GM19438 (cell line): ENCODE measurements at regions not wholly inside any gene's neighbourhood (a gene's known extent, or its start where the extent isn't known, plus 50 kb on each side); places are given as distances from the start of the nearest gene placed in this dataset.

Source experiments
- ATAC-seq: cut with Tn5 transposase; IDR thresholded peaks from one replicate; pipeline ENCODE4 v1.9.1; 2021; ENCODE audit warnings: low read depth; ENCODE audit not compliant: unreplicated experiment

- no peak for ATAC-seq
Measured at GRCh38 chr18:65567372-65567771, 183.4 kb upstream of the CDH7 start.

GRCh38 chr18:65548316-65548715 is 202.5 kb upstream of the CDH7 start:
- ATAC-seq, result no peak

GRCh38 chr18:65547046-65547445 is 203.8 kb upstream of the CDH7 start:
- ATAC-seq, result no peak

DNA sequence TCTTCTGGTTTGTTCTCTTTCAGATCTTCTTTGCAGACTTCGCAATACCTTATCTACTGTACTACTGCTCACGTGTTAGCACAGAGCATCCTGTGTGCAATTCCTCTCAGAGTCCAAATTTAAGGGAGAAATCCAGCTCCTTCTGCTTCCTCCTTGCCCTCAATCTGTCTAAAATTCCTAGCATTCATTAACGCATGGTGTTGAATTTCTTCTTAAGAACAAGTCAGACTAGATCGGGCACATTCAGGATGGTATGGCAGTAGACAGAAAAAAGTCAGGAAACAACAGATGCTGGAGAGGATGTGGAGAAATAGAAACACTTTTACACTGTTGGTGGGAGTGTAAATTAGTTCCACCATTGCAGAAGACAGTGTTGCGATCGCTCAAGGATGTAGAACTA is 206.1 kb upstream of the CDH7 start:
- ATAC-seq, result no peak

- no peak for ATAC-seq
Measured at GRCh38 chr18:65527879-65528633, 222.8 kb upstream of the CDH7 start.

- ATAC-seq, result no peak
Measured at GRCh38 chr18:65526099-65526498, 224.7 kb upstream of the CDH7 start.

GRCh38 chr18:65523461-65523860 is 227.4 kb upstream of the CDH7 start:
- no peak for ATAC-seq

- no peak for ATAC-seq
Measured at GRCh38 chr18:65522907-65523306, 227.9 kb upstream of the CDH7 start.

- ATAC-seq, result no peak
Measured at GRCh38 chr18:65516209-65516608, 234.6 kb upstream of the CDH7 start.

DNA sequence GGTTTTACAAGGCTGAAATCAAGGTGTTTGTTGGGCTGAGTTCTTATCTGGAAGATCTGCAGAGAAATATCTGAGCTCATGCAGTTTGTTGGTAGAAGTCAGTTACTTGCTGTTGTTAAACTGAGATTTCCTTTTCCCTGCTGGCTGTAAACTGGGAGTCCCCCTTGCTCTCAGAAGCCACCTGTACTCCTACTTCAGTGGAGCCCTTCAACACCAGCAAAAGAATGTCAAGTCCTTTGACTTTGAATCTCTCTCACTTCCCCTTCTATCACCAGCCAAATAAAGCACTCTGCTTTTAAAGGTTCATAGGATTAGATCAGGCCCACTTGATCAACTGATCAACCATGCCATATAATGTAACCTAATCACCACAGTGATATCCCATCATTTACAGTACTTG is 252.2 kb upstream of the CDH7 start:
- no peak for ATAC-seq

- no peak for ATAC-seq
Measured at GRCh38 chr18:65487569-65487968, 263.2 kb upstream of the CDH7 start.

DNA sequence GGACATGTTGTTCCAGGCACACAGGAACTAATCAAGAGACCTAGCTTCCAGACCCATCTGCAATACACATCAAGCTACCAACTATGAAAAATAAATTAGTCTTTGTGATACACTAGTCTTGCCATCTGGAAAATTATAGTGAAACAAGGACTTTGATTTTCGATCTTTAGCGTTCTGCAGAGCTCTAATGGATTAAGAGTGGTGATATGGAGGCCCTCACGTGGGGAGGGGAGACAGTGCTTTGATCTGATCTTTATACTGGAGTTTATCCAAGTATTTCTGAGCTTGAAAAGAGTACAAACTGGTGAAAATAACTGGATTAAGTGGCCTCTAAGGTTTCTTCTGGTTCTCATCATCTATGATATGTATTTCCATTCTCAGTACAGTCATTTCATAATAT is 273.4 kb upstream of the CDH7 start:
- ATAC-seq, result no peak

- ATAC-seq, result no peak
Measured at GRCh38 chr18:65468881-65469280, 281.9 kb upstream of the CDH7 start.

GRCh38 chr18:65464361-65464760 is 286.5 kb upstream of the CDH7 start:
- no peak for ATAC-seq

DNA sequence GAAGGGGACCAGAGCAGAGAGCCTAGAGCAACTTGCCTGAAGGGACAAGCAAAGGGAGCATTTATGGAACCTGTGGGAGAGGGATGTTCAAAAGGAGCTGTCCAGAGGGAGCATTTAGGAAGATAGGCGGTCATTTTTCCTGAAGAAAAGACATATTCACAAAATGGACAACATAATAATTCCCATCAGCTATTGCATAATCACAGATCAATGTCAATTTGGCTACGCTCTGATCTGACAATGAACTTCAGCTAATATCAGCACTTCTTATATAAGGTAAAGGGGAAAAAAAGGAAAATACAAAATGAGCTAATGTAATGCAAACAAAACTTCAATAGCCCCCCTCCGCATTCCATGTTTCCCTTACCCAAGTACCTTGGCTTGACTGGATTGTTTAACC is 291.1 kb upstream of the CDH7 start:
- ATAC-seq, result no peak

GRCh38 chr18:65458871-65459270 is 291.9 kb upstream of the CDH7 start:
- no peak for ATAC-seq

DNA sequence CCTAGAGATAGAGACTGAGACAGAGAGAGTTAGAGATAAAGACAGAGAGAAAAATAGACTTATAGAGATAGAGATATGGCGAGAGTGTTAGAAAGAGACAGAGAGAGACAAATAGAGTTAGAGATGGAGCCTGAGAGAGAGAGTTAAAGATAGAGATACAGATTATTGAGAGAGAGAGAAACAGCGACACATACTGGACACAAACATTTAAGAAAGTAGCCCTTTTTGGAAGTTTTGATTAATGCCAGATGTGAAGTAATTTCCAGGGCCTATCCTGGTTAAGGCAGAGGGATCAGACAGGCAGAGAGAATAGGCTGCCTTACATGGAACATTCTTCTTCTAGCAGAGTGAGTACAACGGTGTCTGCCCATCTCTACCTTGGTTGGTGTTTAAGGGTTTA is 311.6 kb upstream of the CDH7 start:
- no peak for ATAC-seq

DNA sequence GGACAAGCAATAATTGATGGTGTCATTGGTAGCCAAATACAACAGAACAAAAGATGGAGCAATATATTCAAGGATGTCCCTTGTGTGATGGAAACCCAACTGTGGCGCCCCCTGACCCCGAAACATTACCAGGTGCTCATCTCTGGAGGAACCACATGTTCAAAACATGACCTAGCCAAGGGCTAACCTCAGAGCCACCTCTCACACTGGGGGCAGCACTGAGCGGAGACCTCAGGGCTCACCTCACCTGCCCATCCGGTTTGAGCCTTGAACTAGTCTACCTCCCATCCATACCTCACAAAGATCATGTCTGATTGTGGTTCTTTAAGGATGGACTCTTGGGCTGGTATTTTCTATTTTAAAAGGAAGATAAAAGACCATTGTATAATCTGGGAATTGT is 314.4 kb upstream of the CDH7 start:
- no peak for ATAC-seq

GRCh38 chr18:65435534-65435933 is 315.3 kb upstream of the CDH7 start:
- ATAC-seq, result no peak

DNA sequence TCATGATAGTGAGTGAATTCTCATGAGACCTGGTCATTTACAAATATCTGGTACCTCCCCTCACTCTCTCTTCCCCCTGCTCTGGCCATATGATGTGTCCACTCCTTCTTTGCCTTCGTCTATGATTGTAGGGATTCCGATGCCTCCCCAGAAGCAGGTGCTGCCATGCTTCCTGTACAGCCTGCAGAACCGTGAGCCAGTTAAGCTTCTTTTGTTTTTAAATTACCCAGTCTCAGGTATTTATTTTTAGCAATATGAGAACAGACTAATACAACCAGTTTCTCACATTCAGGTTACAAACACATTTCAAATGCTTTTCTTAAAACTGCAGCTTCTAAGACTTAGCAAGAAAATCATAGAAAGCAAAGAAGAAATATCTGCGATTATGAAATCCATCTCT is 321.2 kb upstream of the CDH7 start:
- ATAC-seq, result no peak

GRCh38 chr18:65425366-65425765 is 325.4 kb upstream of the CDH7 start:
- ATAC-seq, result no peak

DNA sequence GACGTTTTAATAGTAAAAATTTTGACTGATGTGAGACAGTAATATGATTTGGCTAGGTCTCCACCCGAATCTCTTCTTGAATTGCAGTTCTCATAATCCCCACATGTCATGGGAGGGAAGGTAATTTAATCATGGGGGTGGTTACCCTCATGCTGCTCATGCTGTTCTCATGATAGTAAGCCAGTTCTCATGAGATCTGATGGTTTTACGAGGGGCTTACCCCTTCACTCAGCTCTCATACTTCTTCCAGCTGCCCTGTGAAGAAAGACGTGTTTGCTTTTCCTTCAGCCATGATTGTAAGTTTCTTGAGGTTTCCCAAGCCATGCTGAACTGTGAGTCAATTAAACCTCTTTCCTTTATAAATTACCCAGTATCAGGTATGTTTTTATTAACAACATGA is 327.0 kb upstream of the CDH7 start:
- no peak for ATAC-seq

GRCh38 chr18:65422544-65423136 is 328.2 kb upstream of the CDH7 start:
- no peak for ATAC-seq
